Smooth muscle cell (in vitro differentiated cells): ENCODE measurements at regions not wholly inside any gene's neighbourhood (a gene's known extent, or its start where the extent isn't known, plus 50 kb on each side); places are given as distances from the start of the nearest gene placed in this dataset.

ENCODE experiments used
- DNase-seq: peaks from one replicate; lab custom pipeline; 2025; ENCODE audit not compliant: unreplicated experiment; lab: John Stamatoyannopoulos, UW
- H2AFZ ChIP-seq: fragments of 200-600 bp; sonication (generic); 2 replicates; pipeline ENCODE4 v1.6.0; 2016; ENCODE audit warnings: antibody characterized with exemption, low read depth, mild to moderate bottlenecking
- H3F3A ChIP-seq: fragments of 200-600 bp; sonication (generic); 2 replicates; pipeline ENCODE4 v1.6.0; 2017; ENCODE audit warnings: antibody characterized with exemption, low read depth
- H3K27ac ChIP-seq: fragments of 200-600 bp; sonication (generic); 2 replicates; pipeline ENCODE4 v1.5.1; 2016; ENCODE audit warnings: low read depth, mild to moderate bottlenecking
- H3K27me3 ChIP-seq: fragments of 200-600 bp; sonication (generic); 2 replicates; pipeline ENCODE4 v1.6.1; 2016; ENCODE audit warnings: low read depth, mild to moderate bottlenecking
- H3K36me3 ChIP-seq: fragments of 200-600 bp; sonication (generic); 2 replicates; pipeline ENCODE4 v1.5.1; 2016; ENCODE audit warnings: low read depth
- H3K4me1 ChIP-seq: fragments of 200-600 bp; sonication (generic); 2 replicates; pipeline ENCODE4 v1.5.1; 2016; ENCODE audit warnings: low read depth
- H3K4me2 ChIP-seq: fragments of 200-600 bp; sonication (generic); 2 replicates; pipeline ENCODE4 v1.6.0; 2016; ENCODE audit warnings: mild to moderate bottlenecking
- H3K4me3 ChIP-seq: fragments of 200-600 bp; sonication (generic); 2 replicates; pipeline ENCODE4 v1.5.1; 2016; ENCODE audit warnings: mild to moderate bottlenecking
- H3K79me2 ChIP-seq: fragments of 200-600 bp; sonication (generic); 2 replicates; pipeline ENCODE4 v1.6.0; 2016; ENCODE audit warnings: low read depth, mild to moderate bottlenecking
- H3K9ac ChIP-seq: fragments of 200-600 bp; sonication (generic); 2 replicates; pipeline ENCODE4 v1.6.0; 2016; ENCODE audit warnings: low read depth
- H3K9me3 ChIP-seq: fragments of 200-600 bp; sonication (generic); replicated peaks from 2 replicates; pipeline ENCODE4 v1.5.1; 2016; ENCODE audit warnings: low read depth
- H4K20me1 ChIP-seq: fragments of 200-600 bp; sonication (generic); 2 replicates; pipeline ENCODE4 v1.6.0; 2016; ENCODE audit warnings: low read depth
- WGBS: methylation state at CpG from one replicate; pipeline ENCODE4 v1.1.7; 2016; ENCODE audit warnings: low lambda C conversion rate; 5-methylcytosine and 5-hydroxymethylcytosine counted together
- TF ChIP-seq, protein P1 (sequence below): fragments of 200-600 bp; sonication (generic); IDR thresholded peaks from 2 replicates; pipeline ENCODE4 v1.5.1; 2017; ENCODE audit warnings: borderline replicate concordance, mild to moderate bottlenecking, antibody characterized with exemption; ENCODE audit not compliant: insufficient read depth, poor library complexity, severe bottlenecking

DNA sequence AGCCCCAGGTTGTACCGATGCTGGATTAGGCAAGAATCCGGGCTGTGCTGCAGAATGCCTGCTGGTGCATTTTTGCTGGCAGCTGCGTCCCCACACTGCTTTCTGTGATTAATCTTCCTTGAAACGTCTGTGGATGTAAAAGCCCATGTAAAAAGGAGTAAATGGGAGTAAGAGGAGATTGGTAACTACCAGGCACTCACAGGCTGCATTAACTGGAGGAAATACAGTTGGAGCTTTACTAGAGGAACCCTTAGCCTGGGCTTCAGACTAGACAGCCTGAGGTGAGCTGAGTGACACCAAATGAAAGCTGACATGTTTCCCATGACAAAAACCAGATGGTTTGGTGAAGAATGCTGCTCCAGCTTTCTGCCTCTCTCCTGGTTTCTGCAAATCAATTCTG, 190.4 kb upstream of the GAS1 start:
- Histone ChIP-seq H3K36me3 (no peaks in the 10 kb centered on the region), H4K20me1 (no peaks in the 10 kb centered on the region), H3F3A (no peaks in the 10 kb centered on the region), H3K79me2 (no peaks in the 10 kb centered on the region), H3K4me2 (peak overlapping the region; percentile 18), H3K27me3 (no peaks in the 10 kb centered on the region), H3K4me1 (no peaks in the 10 kb centered on the region), H3K9ac (no peak overlapping the region), H3K4me3 (no peak overlapping the region), H3K9me3 (no peaks in the 10 kb centered on the region), H2AFZ (peak overlapping the region; percentile 42), H3K27ac (no peak overlapping the region)
- 26% methylated on average over 4 of the region's 4 CpGs for WGBS
- TF ChIP-seq, protein P1, sequence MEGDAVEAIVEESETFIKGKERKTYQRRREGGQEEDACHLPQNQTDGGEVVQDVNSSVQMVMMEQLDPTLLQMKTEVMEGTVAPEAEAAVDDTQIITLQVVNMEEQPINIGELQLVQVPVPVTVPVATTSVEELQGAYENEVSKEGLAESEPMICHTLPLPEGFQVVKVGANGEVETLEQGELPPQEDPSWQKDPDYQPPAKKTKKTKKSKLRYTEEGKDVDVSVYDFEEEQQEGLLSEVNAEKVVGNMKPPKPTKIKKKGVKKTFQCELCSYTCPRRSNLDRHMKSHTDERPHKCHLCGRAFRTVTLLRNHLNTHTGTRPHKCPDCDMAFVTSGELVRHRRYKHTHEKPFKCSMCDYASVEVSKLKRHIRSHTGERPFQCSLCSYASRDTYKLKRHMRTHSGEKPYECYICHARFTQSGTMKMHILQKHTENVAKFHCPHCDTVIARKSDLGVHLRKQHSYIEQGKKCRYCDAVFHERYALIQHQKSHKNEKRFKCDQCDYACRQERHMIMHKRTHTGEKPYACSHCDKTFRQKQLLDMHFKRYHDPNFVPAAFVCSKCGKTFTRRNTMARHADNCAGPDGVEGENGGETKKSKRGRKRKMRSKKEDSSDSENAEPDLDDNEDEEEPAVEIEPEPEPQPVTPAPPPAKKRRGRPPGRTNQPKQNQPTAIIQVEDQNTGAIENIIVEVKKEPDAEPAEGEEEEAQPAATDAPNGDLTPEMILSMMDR: no peak
- DNase-seq: no peak

DNA sequence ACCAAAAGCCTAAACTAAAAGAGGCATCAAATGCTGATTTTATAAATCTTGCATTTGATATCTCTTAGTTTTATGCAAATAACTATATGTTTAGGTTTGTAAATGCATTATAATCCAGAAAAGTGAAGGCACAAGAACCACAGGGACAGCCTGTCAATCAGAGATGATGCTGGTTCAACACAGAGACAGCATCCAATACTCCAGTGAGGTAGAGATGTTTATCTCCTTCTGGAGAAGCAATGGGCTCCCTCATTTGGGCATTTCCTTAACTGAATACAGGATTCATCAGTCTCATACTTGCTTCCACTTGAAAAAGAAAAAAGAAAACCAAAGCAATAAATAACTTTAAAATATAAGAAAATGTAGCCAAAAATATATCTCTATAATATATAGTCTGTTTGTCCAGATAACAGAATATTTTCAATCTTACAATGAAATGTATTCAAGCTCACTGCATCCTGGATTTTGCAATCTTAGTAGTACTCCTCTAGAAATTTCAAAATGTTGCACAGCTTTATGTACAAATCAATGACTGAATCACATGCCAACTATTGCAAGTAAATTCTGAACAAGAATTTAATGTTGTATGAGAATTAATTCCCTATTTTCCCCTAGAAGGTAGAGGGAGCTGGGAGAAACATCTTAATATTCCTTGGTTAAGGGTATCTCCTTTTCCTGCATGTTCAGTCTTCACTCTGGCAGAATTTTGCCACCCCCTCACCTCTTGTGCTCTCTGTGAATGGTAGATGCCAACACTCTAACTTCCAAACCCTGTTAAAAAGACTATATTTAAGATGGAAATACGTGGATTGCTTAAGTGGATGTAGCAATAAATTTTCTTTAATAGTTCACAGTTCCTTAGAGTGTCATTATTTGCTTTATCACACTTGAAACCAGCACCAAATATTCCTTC, 191.1 kb upstream of the GAS1 start:
- Histone ChIP-seq H3K4me3 (no peak overlapping the region), H3K27me3 (no peaks in the 10 kb centered on the region), H3K9ac (no peak overlapping the region), H3K36me3 (no peaks in the 10 kb centered on the region), H4K20me1 (no peaks in the 10 kb centered on the region), H3F3A (no peaks in the 10 kb centered on the region), H3K27ac (no peak overlapping the region), H3K79me2 (no peaks in the 10 kb centered on the region), H3K4me1 (no peaks in the 10 kb centered on the region), H2AFZ (peak overlapping the region; percentile 42), H3K9me3 (no peaks in the 10 kb centered on the region), H3K4me2 (peak overlapping the region; percentile 18)
- DNase-seq: no peak
- WGBS: 65% methylated on average over 1 of the region's 1 CpG
- TF ChIP-seq, protein P1: no peak

- H3F3A ChIP-seq: no peaks in the 10 kb centered on the region
- no peaks in the 10 kb centered on the region for H4K20me1 ChIP-seq
- no peak overlapping the region for H3K4me3 ChIP-seq
- H3K9ac ChIP-seq: no peak overlapping the region
- H3K27me3 ChIP-seq: no peaks in the 10 kb centered on the region
- DNase-seq: no peak
- no peaks in the 10 kb centered on the region for H3K36me3 ChIP-seq
- H3K4me2 ChIP-seq: no peak overlapping the region
- 91% methylated on average over 4 of the region's 4 CpGs for WGBS
- H3K27ac ChIP-seq: no peak overlapping the region
- no peaks in the 10 kb centered on the region for H3K4me1 ChIP-seq
- TF ChIP-seq, protein P1: no peak
- H2AFZ ChIP-seq: no peak overlapping the region
- no peaks in the 10 kb centered on the region for H3K79me2 ChIP-seq
- H3K9me3 ChIP-seq: no peaks in the 10 kb centered on the region
Measured at GRCh38 chr9:87139099-87139730, 191.9 kb upstream of the GAS1 start.
